ENCODE measurements at regions not wholly inside any gene's neighbourhood (a gene's known extent, or its start where the extent isn't known, plus 50 kb on each side); places are given as distances from the start of the nearest gene placed in this dataset.

GRCh38 chr3:27649277-27649676 lies 72.8 kb downstream of the EOMES start:
- no peak for FAIRE-seq
- H4K20me1 ChIP-seq (replicated peaks; ENCODE audit: control insufficient read depth, extremely low read depth, insufficient read depth, low read length) = no peaks in the 10 kb centered on the region
- ChIA-PET POLR2A (no interaction called here), CTCF (interaction anchor here (1.7 kb wide), 1 partner anchor 63 kb away, joined by 3 read pairs; no protein-coding TSS in a partner anchor)
- no peak overlapping the region for H2AFZ ChIP-seq (ENCODE audit: low read depth, low read length)
- no peaks in the 10 kb centered on the region for H3K9me1 ChIP-seq (replicated peaks; ENCODE audit: control insufficient read depth, extremely low read depth, insufficient read depth, low read length)
- no peak for DNase-seq (ENCODE audit: low read depth, low spot score)
- intact Hi-C loops (cut with micrococcal nuclease) (no loop called here), dilution Hi-C loops (cut with MboI; ENCODE audit: extremely low pct_ligation_motif_present, low sequenced_read_pairs) (no loop called here)
- H3K4me1 ChIP-seq (ENCODE audit: control insufficient read depth, extremely low read depth, insufficient read depth, low read length) = no peaks in the 10 kb centered on the region
- H3K9me3 ChIP-seq (replicated peaks; ENCODE audit: control insufficient read depth, insufficient read depth, low read length) = no peaks in the 10 kb centered on the region
- TF ChIP-seq FOS (IDR thresholded peaks at IDR 0.05; ENCODE audit: borderline replicate concordance, insufficient read depth, low read length) = no peak
- TF ChIP-seq MYC (IDR thresholded peaks at IDR 0.05; ENCODE audit: low read depth, low read length) = no peak
- TF ChIP-seq POLR2AphosphoS5 (IDR thresholded peaks at IDR 0.05; ENCODE audit: insufficient read depth, low read depth, low read length) = no peak
- no peak for TF ChIP-seq EZH2 (IDR thresholded peaks at IDR 0.05; ENCODE audit: borderline replicate concordance, low read depth, low read length, severe bottlenecking)
- TF ChIP-seq CTCF (IDR thresholded peaks at IDR 0.05; ENCODE audit: extremely low read depth in 1 of 2, insufficient read depth in 1 of 2, low read depth in 1 of 2, low read length in 2 of 2) = no peak
- TF ChIP-seq MAX (IDR thresholded peaks at IDR 0.05; ENCODE audit: insufficient read depth, insufficient read length) = no peak
- no peak for TF ChIP-seq POLR2A (IDR thresholded peaks at IDR 0.05; ENCODE audit: low read depth, low read length)
- no peak for TF ChIP-seq JUN (IDR thresholded peaks at IDR 0.05; ENCODE audit: borderline replicate concordance, insufficient read depth, insufficient read length, low read depth)
- TF ChIP-seq GATA2 (IDR thresholded peaks at IDR 0.05; ENCODE audit: insufficient read depth, insufficient read length, low read depth, low read length) = no peak
- H3K27ac ChIP-seq (ENCODE audit: insufficient read depth, low read depth, low read length) = no peak overlapping the region
- no peak overlapping the region for H3K4me2 ChIP-seq (ENCODE audit: insufficient read depth, low read length)
- no peaks in the 10 kb centered on the region for H3K79me2 ChIP-seq (ENCODE audit: control insufficient read depth, insufficient read depth, low read length)
- H3K9ac ChIP-seq (replicated peaks; ENCODE audit: extremely low read depth, insufficient read depth, low read length) = no peak overlapping the region
- H3K27me3 ChIP-seq (ENCODE audit: control insufficient read depth in 2 of 2, insufficient read depth in 2 of 2, low read length in 2 of 2) = no peaks in the 10 kb centered on the region
- no peak overlapping the region for H3K4me3 ChIP-seq (replicated peaks in 1 of 3; ENCODE audit: insufficient read depth in 1 of 3, low read depth in 1 of 3, low read length in 3 of 3)
- no TSS peak for BruUV-seq (replicated peaks)
- no peaks in the 10 kb centered on the region for H3K36me3 ChIP-seq (ENCODE audit: control insufficient read depth in 2 of 2, extremely low read depth in 1 of 2, insufficient read depth in 2 of 2, low read length in 2 of 2)

All from endothelial cell of umbilical vein (primary cell).